Thyroid gland (tissue), 4 donors: ENCODE measurements at regions not wholly inside any gene's neighbourhood (a gene's known extent, or its start where the extent isn't known, plus 50 kb on each side); places are given as distances from the start of the nearest gene placed in this dataset.

Experiments
- DNase-seq, 2 donors: peaks; one replicate each; pipeline ENCODE4 v3.0.0-alpha.2; 2019
- H3K27ac ChIP-seq, 3 donors: fragments of 200-600 bp; sonication (generic); 1 replicate in 2 of 3; 2 replicates in 1 of 3; pipeline ENCODE4 v1.5.1; 2016 to 2019; ENCODE audit warnings: mild to moderate bottlenecking in 1 of 3, moderate library complexity in 1 of 3
- H3K27me3 ChIP-seq: fragments of 200-600 bp; sonication (generic); one replicate; pipeline ENCODE4 v1.5.1; 2019
- H3K36me3 ChIP-seq, 2 donors: fragments of 200-600 bp; sonication (generic); one replicate each; pipeline ENCODE4 v1.5.1; 2016 to 2019
- H3K4me1 ChIP-seq, 2 donors: fragments of 200-600 bp; sonication (generic); one replicate each; pipeline ENCODE4 v1.5.1; 2017 to 2019
- H3K4me3 ChIP-seq, 3 donors: fragments of 200-600 bp; sonication (generic); replicated peaks in 1 of 3; 1 replicate in 2 of 3; 2 replicates in 1 of 3; pipeline ENCODE4 v1.5.1; 2016; ENCODE audit warnings: mild to moderate bottlenecking in 1 of 3
- H3K9me3 ChIP-seq: fragments of 200-600 bp; sonication (generic); one replicate; pipeline ENCODE4 v1.5.1; 2017
- POLR2A ChIP-seq, 2 donors: fragments of 450-650 bp; IDR thresholded peaks; one replicate each; pipeline ENCODE4 v1.6.1; 2017; ENCODE audit warnings: antibody characterized with exemption in 2 of 2, mild to moderate bottlenecking in 2 of 2, moderate library complexity in 1 of 2
- WGBS, 2 donors: methylation state at CpG; one replicate each; pipeline ENCODE4 v1.1.5; 2017; 5-methylcytosine and 5-hydroxymethylcytosine counted together
- intact Hi-C: fragments of 100-400 bp; cut with DNase I; formaldehyde crosslinking; loops from one replicate; pipeline ENCODE4 v1.15.1; 2023
- TF ChIP-seq, protein P1 (sequence below), 6 experiments: fragments of 200-600 bp in 3 of 6; fragments of 450-650 bp in 3 of 6; sonication (generic) in 3 of 6; IDR thresholded peaks; one replicate each; pipeline ENCODE4 v1.5.1; 2016 to 2019; ENCODE audit warnings: antibody characterized with exemption in 6 of 6, mild to moderate bottlenecking in 2 of 6, inconsistent platforms in 1 of 6, moderate library complexity in 1 of 6

GRCh38 chrY:18989356-18989755 lies 215.8 kb upstream of the HSFY2 start:
- Histone ChIP-seq H3K27me3 (no peaks in the 10 kb centered on the region), H3K4me1 (no peaks in the 10 kb centered on the region), H3K4me3 (no peak overlapping the region), H3K9me3 (no peaks in the 10 kb centered on the region), H3K36me3 (no peaks in the 10 kb centered on the region), H3K27ac (no peak overlapping the region)
- 40 to 42% methylated on average over 2 of the region's 2 CpGs for WGBS, 2 donors
- peak; percentile 1 to 2 for DNase-seq
- no peak for TF ChIP-seq POLR2A (IDR thresholded peaks at IDR 0.05)
- TF ChIP-seq, protein P1, sequence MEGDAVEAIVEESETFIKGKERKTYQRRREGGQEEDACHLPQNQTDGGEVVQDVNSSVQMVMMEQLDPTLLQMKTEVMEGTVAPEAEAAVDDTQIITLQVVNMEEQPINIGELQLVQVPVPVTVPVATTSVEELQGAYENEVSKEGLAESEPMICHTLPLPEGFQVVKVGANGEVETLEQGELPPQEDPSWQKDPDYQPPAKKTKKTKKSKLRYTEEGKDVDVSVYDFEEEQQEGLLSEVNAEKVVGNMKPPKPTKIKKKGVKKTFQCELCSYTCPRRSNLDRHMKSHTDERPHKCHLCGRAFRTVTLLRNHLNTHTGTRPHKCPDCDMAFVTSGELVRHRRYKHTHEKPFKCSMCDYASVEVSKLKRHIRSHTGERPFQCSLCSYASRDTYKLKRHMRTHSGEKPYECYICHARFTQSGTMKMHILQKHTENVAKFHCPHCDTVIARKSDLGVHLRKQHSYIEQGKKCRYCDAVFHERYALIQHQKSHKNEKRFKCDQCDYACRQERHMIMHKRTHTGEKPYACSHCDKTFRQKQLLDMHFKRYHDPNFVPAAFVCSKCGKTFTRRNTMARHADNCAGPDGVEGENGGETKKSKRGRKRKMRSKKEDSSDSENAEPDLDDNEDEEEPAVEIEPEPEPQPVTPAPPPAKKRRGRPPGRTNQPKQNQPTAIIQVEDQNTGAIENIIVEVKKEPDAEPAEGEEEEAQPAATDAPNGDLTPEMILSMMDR (IDR thresholded peaks at IDR 0.05) = no peak
- intact Hi-C loops = no loop called here

DNA sequence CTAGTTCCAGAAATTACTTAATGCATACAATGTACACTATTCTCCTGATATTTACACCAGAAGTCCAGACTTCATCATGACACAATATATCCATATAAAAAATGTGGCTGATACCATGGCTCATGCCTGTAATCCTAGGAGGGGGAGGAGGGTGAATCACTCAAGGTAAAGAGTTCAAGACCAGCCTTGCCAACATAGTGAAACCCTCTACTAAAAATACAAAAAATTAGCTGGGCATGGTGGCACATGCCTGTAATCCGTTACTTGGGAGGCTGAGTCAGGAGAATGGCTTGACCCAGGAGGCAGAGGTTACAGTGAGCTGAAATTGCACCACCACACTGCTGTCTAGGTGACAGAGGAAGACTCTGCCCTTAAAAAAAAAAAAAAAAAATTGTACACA lies 192.5 kb upstream of the HSFY2 start:
- H3K9me3 ChIP-seq = no peaks in the 10 kb centered on the region
- H3K27me3 ChIP-seq = no peaks in the 10 kb centered on the region
- WGBS, 2 donors = 100% methylated on average over 1 of the region's 1 CpG
- no peak for TF ChIP-seq POLR2A (IDR thresholded peaks at IDR 0.05)
- TF ChIP-seq, protein P1 (IDR thresholded peaks at IDR 0.05) = no peak
- H3K4me1 ChIP-seq = no peaks in the 10 kb centered on the region
- intact Hi-C loops = no loop called here
- H3K36me3 ChIP-seq = no peaks in the 10 kb centered on the region
- no peak overlapping the region for H3K27ac ChIP-seq
- H3K4me3 ChIP-seq = no peak overlapping the region
- DNase-seq = no peak

DNA sequence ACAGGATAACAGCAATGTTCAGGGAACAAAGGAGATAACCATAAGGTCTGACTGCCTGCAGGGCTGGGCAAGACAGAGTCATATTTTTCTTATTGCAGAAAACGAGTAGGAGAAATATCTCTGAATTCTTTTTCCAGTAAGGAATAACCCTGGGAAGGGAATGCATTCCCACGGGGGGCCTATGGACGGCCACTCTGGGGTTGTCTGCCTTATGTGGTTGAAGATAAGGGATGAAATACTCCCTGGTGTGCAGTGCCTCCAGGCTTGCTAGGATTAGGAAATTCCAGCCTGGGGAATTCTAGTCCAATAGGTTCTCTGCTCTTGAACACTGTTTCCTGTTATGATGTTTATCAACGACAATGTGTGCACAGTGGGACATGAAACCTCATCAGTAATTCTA lies 185.3 kb upstream of the HSFY2 start:
- no peak for TF ChIP-seq POLR2A (IDR thresholded peaks at IDR 0.05)
- TF ChIP-seq, protein P1 (IDR thresholded peaks at IDR 0.05) = no peak
- no peak overlapping the region for H3K4me3 ChIP-seq
- no peak overlapping the region for H3K27ac ChIP-seq
- H3K9me3 ChIP-seq = no peaks in the 10 kb centered on the region
- no peaks in the 10 kb centered on the region for H3K27me3 ChIP-seq
- WGBS, 2 donors = 73 to 81% methylated on average over 4 of the region's 4 CpGs
- intact Hi-C loops = no loop called here
- DNase-seq = no peak
- no peaks in the 10 kb centered on the region for H3K4me1 ChIP-seq
- no peaks in the 10 kb centered on the region for H3K36me3 ChIP-seq

DNA sequence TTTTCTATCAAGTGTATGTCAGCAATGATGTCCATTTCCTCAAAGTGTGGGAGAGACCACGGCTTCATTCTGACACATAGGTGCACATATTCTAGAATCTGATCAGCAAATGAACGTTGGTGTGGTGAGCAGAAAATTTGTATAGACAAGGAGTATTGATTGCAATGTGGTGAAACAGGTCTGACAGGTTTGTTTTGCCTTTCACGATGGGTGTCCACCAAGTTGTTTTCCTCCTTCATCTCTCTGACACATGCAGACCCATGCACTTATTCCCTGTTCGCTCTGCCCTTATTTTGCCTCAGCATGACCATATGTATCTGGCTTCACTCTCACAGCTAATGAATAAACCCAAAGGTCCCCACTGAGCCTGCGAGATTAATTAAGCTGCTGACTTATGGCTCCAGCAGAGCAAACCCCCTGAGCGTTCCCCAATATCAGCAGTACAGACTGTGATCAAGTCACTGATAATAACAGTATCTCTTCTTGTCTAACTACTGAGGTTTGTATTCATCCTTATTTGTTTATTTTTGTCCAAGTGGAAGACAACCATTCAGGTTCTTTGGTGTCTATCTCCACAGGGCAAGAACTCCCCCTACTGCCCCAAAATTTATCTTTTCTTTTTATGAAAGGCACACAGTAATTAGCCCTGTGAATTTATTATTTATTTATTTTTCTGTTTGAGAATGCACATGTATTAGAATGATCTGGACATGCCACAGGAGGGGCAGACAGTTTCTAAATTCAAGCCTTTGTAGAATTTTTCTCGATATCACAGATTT lies 178.3 kb upstream of the HSFY2 start:
- no peaks in the 10 kb centered on the region for H3K36me3 ChIP-seq
- H3K4me3 ChIP-seq = no peak overlapping the region
- no peaks in the 10 kb centered on the region for H3K27me3 ChIP-seq
- no peak for TF ChIP-seq POLR2A (IDR thresholded peaks at IDR 0.05)
- TF ChIP-seq, protein P1 (IDR thresholded peaks at IDR 0.05) = no peak
- intact Hi-C loops = no loop called here
- no peak for DNase-seq
- WGBS, 2 donors = 60 to 61% methylated on average over 7 of the region's 7 CpGs
- no peak overlapping the region for H3K27ac ChIP-seq
- H3K4me1 ChIP-seq = no peaks in the 10 kb centered on the region
- H3K9me3 ChIP-seq = no peaks in the 10 kb centered on the region

GRCh38 chrY:18951019-18951418 lies 177.5 kb upstream of the HSFY2 start:
- 53 to 63% methylated on average over 5 of the region's 5 CpGs for WGBS, 2 donors
- TF ChIP-seq, protein P1 (IDR thresholded peaks at IDR 0.05) = no peak
- no peak for TF ChIP-seq POLR2A (IDR thresholded peaks at IDR 0.05)
- no peaks in the 10 kb centered on the region for H3K9me3 ChIP-seq
- DNase-seq = no peak
- H3K27ac ChIP-seq = no peak overlapping the region
- no peaks in the 10 kb centered on the region for H3K36me3 ChIP-seq
- no peak overlapping the region for H3K4me3 ChIP-seq
- intact Hi-C loops = no loop called here
- H3K4me1 ChIP-seq = no peaks in the 10 kb centered on the region
- no peaks in the 10 kb centered on the region for H3K27me3 ChIP-seq
